Activated CD4-positive, alpha-beta memory T cell treated with anti-CD3 and anti-CD28 coated beads for 36 hours (primary cell): ENCODE measurements at regions not wholly inside any gene's neighbourhood (a gene's known extent, or its start where the extent isn't known, plus 50 kb on each side); places are given as distances from the start of the nearest gene placed in this dataset.
"Not testable (repeated sequence)": the region's sequence is repeated elsewhere in the genome, so short reads cannot be mapped to it uniquely, and the experiment has no call there.

ENCODE experiments used
- CTCF ChIA-PET: fragments of 350-600 bp; sonication (Branson Sonifier 250); formaldehyde crosslinking; loops from one replicate; lab custom pipeline; 2021; ENCODE audit warnings: antibody characterized with exemption, inconsistent platforms; lab: Charles Lee
- POLR2A ChIA-PET: fragments of 350-600 bp; sonication (Branson Sonifier 250); formaldehyde crosslinking; loops from one replicate; lab custom pipeline; 2021; ENCODE audit warnings: antibody characterized with exemption; lab: Charles Lee
- DNase-seq: peaks from one replicate; pipeline ENCODE4 v3.0.0-alpha.2; 2020
- H3K27ac Mint-ChIP-seq: one replicate; pipeline ENCODE4 v1.8.0; 2021; ENCODE audit warnings: mixed read lengths
- H3K27me3 Mint-ChIP-seq: one replicate; pipeline ENCODE4 v1.8.0; 2021; ENCODE audit warnings: mixed read lengths
- H3K36me3 Mint-ChIP-seq: one replicate; pipeline ENCODE4 v1.8.0; 2021; ENCODE audit warnings: mixed read lengths
- H3K4me1 Mint-ChIP-seq: one replicate; pipeline ENCODE4 v1.8.0; 2021; ENCODE audit warnings: low read depth, mixed read lengths
- H3K4me3 Mint-ChIP-seq: one replicate; pipeline ENCODE4 v1.8.0; 2021; ENCODE audit warnings: mild to moderate bottlenecking, mixed read lengths
- H3K9me3 Mint-ChIP-seq: one replicate; pipeline ENCODE4 v1.8.0; 2021; ENCODE audit warnings: mixed read lengths
- intact Hi-C: fragments of 100-400 bp; cut with micrococcal nuclease; formaldehyde crosslinking; loops from one replicate; pipeline ENCODE4 v1.15.1; 2023

DNA sequence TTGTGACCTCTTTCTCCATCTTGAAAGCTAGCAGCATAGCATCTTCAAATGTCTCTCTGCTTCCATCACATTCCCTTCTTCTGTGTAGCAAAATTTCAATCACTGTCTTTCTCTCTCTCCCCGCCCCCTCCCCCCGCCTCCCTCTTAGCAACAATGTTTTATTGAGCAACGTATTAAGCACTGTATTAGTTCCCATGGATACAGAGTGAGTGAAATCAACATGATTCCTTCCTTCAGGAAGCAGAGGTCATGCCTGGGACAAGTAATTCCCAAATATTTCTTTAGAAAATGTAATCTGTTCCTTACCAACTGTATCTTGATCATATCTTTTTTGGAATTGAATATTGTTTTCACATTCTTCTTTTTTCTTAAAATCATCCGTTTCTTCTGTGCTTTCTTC lies 373.7 kb upstream of the NECTIN3 start:
- Mint-ChIP-seq H3K36me3 (no peaks in the 10 kb centered on the region), H3K4me1 (no peaks in the 10 kb centered on the region), H3K4me3 (no peak overlapping the region), H3K27me3 (no peaks in the 10 kb centered on the region), H3K27ac (no peak overlapping the region), H3K9me3 (no peaks in the 10 kb centered on the region)
- ChIA-PET POLR2A (no interaction called here), CTCF (no interaction called here)
- intact Hi-C loops: no loop called here
- DNase-seq: no peak

DNA sequence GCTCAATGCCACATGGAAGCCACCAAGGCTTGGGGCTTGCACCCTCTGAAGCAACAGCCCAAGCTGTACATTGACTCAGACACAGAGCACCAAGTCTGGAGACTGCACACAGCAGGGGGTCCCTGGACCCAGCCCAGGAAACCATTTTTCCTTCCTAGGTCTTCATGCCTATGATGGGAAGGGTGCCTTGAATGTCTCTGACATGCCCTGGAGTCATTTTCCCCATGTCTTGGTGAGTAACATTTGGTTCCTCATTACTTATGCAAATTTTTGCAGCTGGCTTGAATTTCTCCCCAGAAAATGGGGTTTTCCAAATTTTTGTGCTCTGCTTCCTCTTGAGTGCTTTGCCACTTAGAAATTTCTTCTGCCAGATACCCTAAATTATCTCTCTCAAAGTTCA lies 367.3 kb upstream of the NECTIN3 start:
- H3K4me3 Mint-ChIP-seq, H3K27me3 Mint-ChIP-seq, H3K27ac Mint-ChIP-seq, H3K9me3 Mint-ChIP-seq, DNase-seq, CTCF ChIA-PET, intact Hi-C loops, H3K36me3 Mint-ChIP-seq, POLR2A ChIA-PET, H3K4me1 Mint-ChIP-seq: not testable (repeated sequence)

DNA sequence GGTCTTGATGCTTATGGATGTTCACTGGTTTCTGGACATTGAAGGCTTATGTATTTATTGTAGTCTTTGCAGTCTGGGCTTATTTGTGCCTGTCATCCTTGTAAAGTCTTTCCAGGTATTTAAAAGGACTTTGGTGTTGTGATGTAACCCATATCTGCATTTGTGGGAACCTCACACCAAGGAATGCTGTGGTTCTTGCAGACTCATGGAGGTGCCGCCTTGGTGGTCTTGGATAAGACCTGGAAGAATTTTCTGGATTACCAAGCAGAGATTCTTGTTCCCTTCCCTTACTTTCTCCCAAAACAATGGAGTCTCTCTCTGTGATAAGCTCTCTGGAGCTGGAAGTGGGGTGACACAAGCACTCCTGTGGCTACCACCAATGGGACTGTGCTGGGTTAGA lies 363.5 kb upstream of the NECTIN3 start:
- Mint-ChIP-seq H3K36me3 (no peaks in the 10 kb centered on the region), H3K4me3 (no peak overlapping the region), H3K4me1 (no peaks in the 10 kb centered on the region), H3K9me3 (no peaks in the 10 kb centered on the region), H3K27ac (no peak overlapping the region), H3K27me3 (no peaks in the 10 kb centered on the region)
- intact Hi-C loops: no loop called here
- ChIA-PET POLR2A (no interaction called here), CTCF (no interaction called here)
- DNase-seq: no peak

DNA sequence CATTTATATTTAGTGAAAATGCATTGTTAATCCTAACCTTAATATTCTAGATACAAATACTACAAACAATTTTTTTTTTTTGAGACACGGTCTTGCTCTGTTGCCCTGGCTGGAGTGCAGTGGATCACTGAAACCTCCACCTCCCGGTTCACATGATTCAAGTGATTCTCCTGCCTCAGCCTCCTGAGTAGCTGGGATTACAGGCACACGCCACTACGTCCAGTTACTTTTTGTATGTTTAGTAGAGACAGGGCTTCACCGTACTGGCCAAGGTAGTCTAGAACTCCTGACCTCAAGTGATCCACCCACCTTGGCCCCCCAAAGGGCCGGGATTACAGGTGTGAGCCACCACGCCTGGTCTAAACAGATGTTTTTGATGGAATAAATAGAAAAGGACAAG lies 361.5 kb upstream of the NECTIN3 start:
- no peaks in the 10 kb centered on the region for H3K9me3 Mint-ChIP-seq
- no peak overlapping the region for H3K27ac Mint-ChIP-seq
- intact Hi-C loops: no loop called here
- peaks cover 1% of the 10 kb centered on the region for H3K27me3 Mint-ChIP-seq
- no peaks in the 10 kb centered on the region for H3K4me1 Mint-ChIP-seq
- DNase-seq: no peak
- H3K4me3 Mint-ChIP-seq: no peak overlapping the region
- ChIA-PET POLR2A (no interaction called here), CTCF (no interaction called here)
- no peaks in the 10 kb centered on the region for H3K36me3 Mint-ChIP-seq

DNA sequence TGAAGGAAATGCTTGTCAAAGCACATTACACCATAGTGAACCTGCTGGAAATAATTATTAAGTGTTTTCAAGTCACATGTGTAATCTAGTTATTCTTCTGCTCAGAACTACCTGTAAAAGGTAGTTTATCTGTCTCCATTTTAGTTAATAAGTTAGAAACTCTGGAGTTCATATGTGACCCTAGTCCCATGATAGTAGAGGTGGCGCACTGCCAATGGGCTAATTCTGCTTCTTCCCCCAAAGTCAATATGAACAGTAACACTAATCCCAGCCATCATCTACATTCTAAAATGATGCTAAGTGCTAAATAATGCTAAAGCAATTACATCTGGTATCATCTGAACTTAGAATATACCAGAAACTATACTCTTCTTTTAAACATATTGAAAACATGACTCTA lies 361.0 kb upstream of the NECTIN3 start:
- Mint-ChIP-seq H3K4me1 (no peaks in the 10 kb centered on the region), H3K36me3 (no peaks in the 10 kb centered on the region)
- no peak for DNase-seq

DNA sequence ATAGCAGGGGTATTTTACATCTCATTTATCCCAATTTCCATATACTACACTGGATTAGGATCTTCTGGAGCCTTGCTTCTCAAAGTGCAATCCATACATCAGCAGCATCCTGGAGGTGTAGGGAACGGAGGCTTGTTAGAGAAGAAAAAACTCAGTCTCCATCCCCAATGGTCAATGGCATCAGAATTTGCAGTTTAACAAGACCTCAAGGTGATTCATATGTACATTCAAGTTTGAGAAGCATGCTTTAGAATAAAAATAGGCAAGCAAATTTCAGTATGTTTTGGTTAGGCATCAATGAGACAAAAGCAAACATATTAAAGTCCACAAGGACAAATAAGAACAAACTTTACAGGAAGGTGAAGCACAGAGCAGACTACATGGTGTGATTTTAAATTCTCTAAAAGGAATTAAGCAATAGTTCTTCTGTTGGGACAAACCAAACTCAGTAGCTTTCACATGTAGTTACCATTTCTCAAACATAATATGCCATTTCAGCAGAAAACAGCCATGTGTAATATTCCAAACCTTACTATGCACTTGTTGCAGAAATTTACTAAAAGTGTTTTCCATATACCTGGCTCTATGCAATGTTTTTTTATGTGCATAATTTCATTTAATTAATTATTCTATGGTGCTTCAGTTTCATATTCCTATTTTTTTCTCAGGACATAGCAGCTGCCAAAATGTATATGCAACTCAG lies 360.3 kb upstream of the NECTIN3 start:
- H3K27ac Mint-ChIP-seq: no peak overlapping the region
- no peaks in the 10 kb centered on the region for H3K9me3 Mint-ChIP-seq
- ChIA-PET POLR2A (no interaction called here), CTCF (interaction anchor here (0.6 kb wide), 1 partner anchor 284 kb away, joined by 3 read pairs; no protein-coding TSS in a partner anchor)
- peaks cover 1% of the 10 kb centered on the region for H3K27me3 Mint-ChIP-seq
- H3K36me3 Mint-ChIP-seq: no peaks in the 10 kb centered on the region
- no peak overlapping the region for H3K4me3 Mint-ChIP-seq
- no peak for DNase-seq
- intact Hi-C loops: no loop called here
- no peaks in the 10 kb centered on the region for H3K4me1 Mint-ChIP-seq

More for the DNA sequence above, 361.0 kb upstream of the NECTIN3 start:
- Mint-ChIP-seq H3K27ac (no peak overlapping the region), H3K9me3 (no peaks in the 10 kb centered on the region), H3K27me3 (peaks cover 1% of the 10 kb centered on the region), H3K4me3 (no peak overlapping the region)
- POLR2A ChIA-PET: no interaction called here
- CTCF ChIA-PET: no interaction called here
- intact Hi-C loops: no loop called here

DNA sequence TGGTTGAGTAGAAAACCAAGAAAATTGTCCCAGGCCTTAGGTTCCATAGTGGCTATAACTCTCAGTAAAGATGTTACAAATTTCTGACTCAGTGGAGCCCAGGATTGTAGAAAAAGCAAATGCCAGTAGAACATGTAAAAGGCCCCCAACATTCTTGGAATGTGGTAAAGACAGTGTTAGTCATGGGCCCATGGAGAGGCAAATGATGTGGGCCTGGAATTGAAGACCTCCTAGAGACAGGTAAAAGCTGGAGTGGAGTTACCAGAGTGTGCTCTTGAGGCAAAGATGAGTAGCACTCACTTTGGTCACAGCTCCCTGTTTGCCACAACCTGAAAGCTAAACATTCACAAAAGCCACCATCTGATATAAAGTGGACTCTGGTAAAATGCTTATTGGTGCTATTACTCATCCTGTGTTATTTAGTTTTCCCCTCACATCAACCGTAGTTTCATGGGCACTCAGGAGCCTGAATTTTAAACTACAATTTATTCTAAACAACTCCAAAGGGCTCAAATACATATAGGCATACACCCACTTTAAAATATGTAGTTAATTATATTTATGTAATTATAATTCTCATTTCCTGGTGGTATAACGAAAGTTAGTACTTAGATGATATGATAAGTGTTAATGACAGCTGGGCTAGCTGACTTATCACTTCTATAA lies 359.6 kb upstream of the NECTIN3 start:
- no peaks in the 10 kb centered on the region for H3K9me3 Mint-ChIP-seq
- ChIA-PET CTCF (no interaction called here), POLR2A (no interaction called here)
- no peaks in the 10 kb centered on the region for H3K36me3 Mint-ChIP-seq
- DNase-seq: no peak
- peaks cover 1% of the 10 kb centered on the region for H3K27me3 Mint-ChIP-seq
- no peak overlapping the region for H3K4me3 Mint-ChIP-seq
- H3K4me1 Mint-ChIP-seq: no peaks in the 10 kb centered on the region
- no peak overlapping the region for H3K27ac Mint-ChIP-seq
- intact Hi-C loops: no loop called here

DNA sequence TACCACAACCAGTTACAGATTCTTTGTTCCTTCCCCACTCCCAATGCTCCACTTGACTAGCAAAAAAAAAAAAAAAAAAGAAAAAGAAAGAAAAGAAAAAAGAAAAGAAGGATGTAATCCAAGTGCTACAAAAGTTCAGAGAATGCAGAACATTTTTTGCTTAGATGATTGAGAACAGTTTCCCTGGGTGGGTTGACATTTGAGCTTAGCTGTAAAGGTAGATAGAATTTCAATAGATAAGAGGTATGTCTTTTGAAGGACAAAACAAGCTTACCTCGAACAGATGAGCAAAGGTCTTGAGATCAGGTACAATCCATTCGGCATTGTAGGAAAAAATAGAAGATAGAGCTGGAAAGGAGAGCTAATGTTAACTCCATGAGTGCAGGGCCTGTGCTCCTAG lies 344.6 kb upstream of the NECTIN3 start:
- CTCF ChIA-PET: no interaction called here
- Mint-ChIP-seq H3K27me3 (peaks cover 12% of the 10 kb centered on the region), H3K36me3 (no peaks in the 10 kb centered on the region), H3K9me3 (no peaks in the 10 kb centered on the region), H3K4me3 (no peak overlapping the region), H3K4me1 (no peaks in the 10 kb centered on the region), H3K27ac (no peak overlapping the region)
- POLR2A ChIA-PET: no interaction called here
- DNase-seq: no peak
- intact Hi-C loops: no loop called here

DNA sequence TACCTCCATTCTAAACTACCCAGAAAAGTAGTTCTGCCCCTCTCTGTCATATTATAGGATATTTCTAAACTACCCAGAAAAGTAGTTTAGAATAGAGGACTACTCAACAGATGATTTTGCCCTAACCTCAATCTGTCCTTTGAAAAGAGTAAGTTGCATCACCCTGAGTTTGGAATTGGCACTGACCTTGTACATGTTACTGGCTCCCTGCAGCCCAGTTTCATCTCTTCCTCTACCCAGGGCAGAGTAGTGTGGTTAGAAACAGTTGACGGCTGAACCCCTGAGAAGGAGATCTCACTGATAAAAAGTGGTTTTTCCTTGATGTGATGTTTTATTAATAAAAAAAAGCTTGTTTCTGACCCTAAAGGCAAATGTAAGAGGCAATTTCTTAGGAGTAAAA lies 340.5 kb upstream of the NECTIN3 start:
- Mint-ChIP-seq H3K36me3 (no peaks in the 10 kb centered on the region), H3K27ac (no peak overlapping the region), H3K4me1 (no peaks in the 10 kb centered on the region), H3K9me3 (no peaks in the 10 kb centered on the region), H3K27me3 (peaks cover 12% of the 10 kb centered on the region), H3K4me3 (no peak overlapping the region)
- DNase-seq: no peak
- ChIA-PET POLR2A (no interaction called here), CTCF (no interaction called here)
- intact Hi-C loops: no loop called here

DNA sequence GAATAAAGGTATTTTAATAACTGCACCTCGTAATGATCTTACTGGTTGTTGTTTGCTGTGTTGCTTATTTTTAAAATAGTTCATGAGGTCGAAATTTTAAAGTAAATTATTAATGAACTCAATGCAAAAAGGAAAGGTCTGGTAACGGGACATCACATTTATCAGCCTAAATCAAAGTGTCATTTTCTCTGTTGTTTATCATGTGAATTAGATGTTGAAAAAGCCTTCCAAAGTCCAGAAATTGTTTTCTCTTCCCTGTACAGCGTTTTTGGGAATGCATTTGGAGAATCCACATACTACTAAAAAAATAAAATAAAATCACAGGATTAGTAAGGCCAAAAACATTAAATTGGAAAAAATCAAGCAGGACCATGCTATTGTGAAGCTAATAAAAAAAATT lies 339.2 kb upstream of the NECTIN3 start:
- POLR2A ChIA-PET: no interaction called here
- no peaks in the 10 kb centered on the region for H3K4me1 Mint-ChIP-seq
- H3K9me3 Mint-ChIP-seq: no peaks in the 10 kb centered on the region
- no peaks in the 10 kb centered on the region for H3K36me3 Mint-ChIP-seq
- DNase-seq: no peak
- CTCF ChIA-PET: no interaction called here
- peaks cover 12% of the 10 kb centered on the region for H3K27me3 Mint-ChIP-seq
- H3K27ac Mint-ChIP-seq: no peak overlapping the region
- H3K4me3 Mint-ChIP-seq: no peak overlapping the region
- intact Hi-C loops: no loop called here

DNA sequence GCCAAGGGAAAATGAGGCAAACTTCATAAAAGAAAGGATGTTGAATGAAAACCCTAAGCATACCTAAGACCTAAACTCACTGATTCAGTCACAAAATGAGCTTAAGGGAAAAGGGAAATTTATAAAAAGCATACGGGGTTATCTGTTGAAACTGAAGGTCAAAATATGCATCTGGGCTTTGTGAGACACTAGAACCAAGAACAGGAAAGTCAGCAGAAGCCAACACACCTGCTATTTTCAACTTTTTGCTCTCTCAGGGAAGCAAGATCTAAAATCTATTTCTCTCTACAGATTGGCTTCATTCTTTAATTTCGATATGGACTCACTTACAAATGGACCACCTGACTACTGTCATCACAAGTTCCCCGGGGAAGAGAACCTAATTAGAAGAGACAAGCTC lies 338.6 kb upstream of the NECTIN3 start:
- Mint-ChIP-seq H3K4me3 (no peak overlapping the region), H3K4me1 (no peaks in the 10 kb centered on the region), H3K9me3 (no peaks in the 10 kb centered on the region), H3K27ac (no peak overlapping the region), H3K27me3 (peaks cover 12% of the 10 kb centered on the region), H3K36me3 (no peaks in the 10 kb centered on the region)
- POLR2A ChIA-PET: no interaction called here
- CTCF ChIA-PET: interaction anchor here (0.5 kb wide), 1 partner anchor 417 kb away, joined by 3 read pairs; no protein-coding TSS in a partner anchor
- intact Hi-C loops: no loop called here
- DNase-seq: no peak

DNA sequence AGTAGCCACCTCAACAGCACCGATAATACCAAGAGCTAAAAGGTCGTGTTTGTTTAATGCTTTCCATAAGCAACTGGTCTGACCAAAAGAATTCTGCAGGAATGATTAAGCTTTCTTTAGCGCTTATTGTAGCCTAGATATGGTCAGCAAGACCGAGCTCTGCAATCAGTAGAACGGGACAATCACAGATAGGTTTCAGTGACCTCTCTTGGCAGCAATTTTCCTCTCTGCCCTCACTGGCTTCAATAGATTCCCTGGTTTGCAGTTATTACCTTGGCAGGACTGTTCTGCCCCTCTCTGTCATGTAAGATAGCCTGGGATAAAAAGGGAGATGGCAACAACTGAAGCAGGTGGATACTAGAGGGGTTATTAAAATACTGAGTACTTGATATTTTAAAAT lies 337.1 kb upstream of the NECTIN3 start:
- ChIA-PET CTCF (no interaction called here), POLR2A (no interaction called here)
- Mint-ChIP-seq H3K4me3 (no peak overlapping the region), H3K36me3 (no peaks in the 10 kb centered on the region), H3K27me3 (peaks cover 9% of the 10 kb centered on the region), H3K27ac (no peak overlapping the region), H3K4me1 (no peaks in the 10 kb centered on the region), H3K9me3 (no peaks in the 10 kb centered on the region)
- intact Hi-C loops: no loop called here
- DNase-seq: no peak

DNA sequence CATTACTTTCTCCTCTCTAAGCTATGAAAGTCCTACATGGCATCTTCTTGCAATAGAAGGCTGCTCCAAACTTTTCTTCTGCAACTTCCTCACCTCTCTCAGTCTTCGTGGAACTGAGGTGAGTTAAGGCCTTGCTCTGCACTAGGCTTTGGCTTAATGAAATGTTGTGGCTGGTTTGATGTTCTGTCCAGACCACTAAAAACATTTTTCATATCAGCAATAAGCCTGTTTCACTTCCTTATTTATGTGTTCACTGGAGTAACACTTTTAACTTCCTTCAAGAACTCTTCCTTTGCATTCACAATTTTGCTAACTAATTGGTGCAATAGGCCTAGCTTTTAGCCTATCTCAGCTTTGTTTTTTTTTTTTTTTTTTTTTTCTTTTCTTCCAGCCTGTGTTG lies 335.3 kb upstream of the NECTIN3 start:
- Mint-ChIP-seq H3K4me1 (no peaks in the 10 kb centered on the region), H3K36me3 (no peaks in the 10 kb centered on the region), H3K4me3 (no peak overlapping the region), H3K27me3 (no peaks in the 10 kb centered on the region), H3K9me3 (no peaks in the 10 kb centered on the region), H3K27ac (no peak overlapping the region)
- DNase-seq: no peak
- ChIA-PET CTCF (no interaction called here), POLR2A (no interaction called here)
- intact Hi-C loops: no loop called here
